HS-27A (cell line): ENCODE measurements at regions not wholly inside any gene's neighbourhood (a gene's known extent, or its start where the extent isn't known, plus 50 kb on each side); places are given as distances from the start of the nearest gene placed in this dataset.

Experiments
- DNase-seq: peaks from one replicate; pipeline ENCODE4 v3.0.0-alpha.2; 2012; ENCODE audit warnings: low read depth, missing footprints

DNA sequence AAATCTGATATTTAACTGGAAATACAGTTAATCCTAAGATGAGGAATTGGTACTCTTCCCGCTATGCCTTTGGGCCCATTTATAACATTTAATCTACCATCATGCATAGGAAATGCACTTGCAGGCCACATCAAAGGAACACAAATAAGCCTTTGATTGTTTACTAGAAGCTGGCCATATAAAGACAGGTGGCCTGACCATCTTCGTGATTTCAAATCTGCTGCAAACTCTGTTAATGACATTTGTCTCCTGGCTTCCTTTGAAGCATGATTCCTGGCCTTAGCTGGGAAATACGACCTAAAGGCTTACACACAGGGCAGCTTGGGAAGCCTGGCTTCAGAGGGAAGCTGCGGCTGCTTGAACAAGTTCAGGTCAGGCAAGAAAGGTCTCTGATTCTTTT, 552.1 kb downstream of the CDH26 start:
- DNase-seq = no peak

- DNase-seq = peak; percentile 27
These were observed 554.2 kb downstream of the CDH26 start for GRCh38 chr20:60512443-60512842.

GRCh38 chr20:60513141-60513540, 554.9 kb downstream of the CDH26 start:
- no peak for DNase-seq

GRCh38 chr20:60516442-60516841, 558.2 kb downstream of the CDH26 start:
- no peak for DNase-seq

DNA sequence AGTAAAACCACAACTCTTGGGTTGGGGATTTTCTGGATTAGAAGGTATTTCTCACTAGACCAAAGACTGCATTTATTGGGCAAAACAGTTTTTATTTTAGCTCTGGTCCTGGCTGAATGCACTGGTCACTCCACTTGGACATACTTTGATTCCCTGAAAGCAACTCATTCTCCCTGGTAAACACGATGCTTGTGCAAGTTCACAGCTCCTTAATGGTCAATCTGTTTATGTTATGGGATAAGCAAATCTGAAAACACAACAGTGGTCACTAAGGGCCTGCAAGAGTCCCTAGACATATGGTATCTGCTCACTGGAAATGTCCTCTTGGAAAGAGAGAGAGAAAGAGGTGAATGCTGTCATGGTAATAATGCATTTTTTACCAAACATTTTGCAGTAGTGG, 559.8 kb downstream of the CDH26 start:
- DNase-seq = no peak

GRCh38 chr20:60525397-60525796, 567.2 kb downstream of the CDH26 start:
- DNase-seq = no peak

- no peak for DNase-seq
These were observed 569.4 kb downstream of the CDH26 start for GRCh38 chr20:60527656-60528055.

DNA sequence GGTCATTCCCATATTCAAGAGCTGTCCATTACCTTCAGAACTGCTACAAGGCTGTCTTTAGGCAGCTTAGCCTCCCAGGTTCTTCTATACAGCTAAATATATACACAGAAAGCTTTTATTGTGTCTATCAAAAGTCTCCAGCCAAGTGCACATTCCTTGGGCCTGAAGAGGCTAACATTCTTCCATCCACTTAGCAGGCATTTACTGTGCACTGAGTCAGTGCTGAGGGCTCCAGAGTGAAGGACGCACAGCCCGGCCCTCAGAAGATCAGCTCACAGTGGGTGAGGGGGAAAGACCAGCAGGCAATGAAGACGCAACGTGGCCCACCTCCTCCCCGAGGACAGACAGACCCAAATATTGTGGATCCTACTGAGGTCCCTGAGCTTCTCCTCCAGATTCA, 569.9 kb downstream of the CDH26 start:
- no peak for DNase-seq

- no peak for DNase-seq
These were observed 570.9 kb downstream of the CDH26 start for GRCh38 chr20:60529149-60529548.

- DNase-seq = no peak
These were observed 577.0 kb downstream of the CDH26 start for GRCh38 chr20:60535211-60535610.

DNA sequence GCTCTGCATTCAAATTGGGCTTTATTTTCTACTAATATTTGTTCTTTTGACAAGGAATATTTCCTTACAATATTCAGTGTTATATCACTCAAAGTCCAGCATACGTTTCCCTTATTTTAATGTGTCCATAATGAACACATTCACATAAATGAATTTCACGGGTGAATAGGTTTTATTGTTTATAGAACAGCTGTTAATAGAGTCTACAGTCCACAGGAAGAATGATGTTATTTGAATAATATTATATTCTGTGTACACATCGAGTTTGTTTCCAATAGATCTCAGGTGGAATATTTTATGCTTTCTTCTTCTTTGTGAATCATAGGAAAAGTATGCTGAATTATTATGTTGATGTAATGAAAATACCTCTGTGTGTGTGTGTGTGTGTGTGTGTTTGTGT, 582.4 kb downstream of the CDH26 start:
- no peak for DNase-seq

DNA sequence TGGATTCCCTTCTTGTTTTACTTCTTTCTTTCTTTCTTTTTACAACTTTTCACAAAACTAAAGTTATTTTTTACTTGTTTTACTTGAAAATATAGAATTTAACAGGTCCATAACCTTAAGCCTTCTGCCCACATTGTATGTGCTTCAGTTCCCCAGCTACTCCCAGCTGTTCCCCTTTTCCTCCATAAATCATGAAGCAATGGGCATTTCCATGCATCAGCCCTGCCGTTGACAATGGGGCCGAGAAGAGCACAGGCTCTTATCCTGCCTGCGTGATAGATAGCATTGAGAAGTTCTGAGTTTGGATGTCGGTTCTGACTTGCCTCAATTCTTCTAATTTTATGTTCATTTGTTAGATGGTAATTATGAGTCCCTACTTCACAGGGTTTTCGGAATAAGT, 583.8 kb downstream of the CDH26 start:
- no peak for DNase-seq

DNA sequence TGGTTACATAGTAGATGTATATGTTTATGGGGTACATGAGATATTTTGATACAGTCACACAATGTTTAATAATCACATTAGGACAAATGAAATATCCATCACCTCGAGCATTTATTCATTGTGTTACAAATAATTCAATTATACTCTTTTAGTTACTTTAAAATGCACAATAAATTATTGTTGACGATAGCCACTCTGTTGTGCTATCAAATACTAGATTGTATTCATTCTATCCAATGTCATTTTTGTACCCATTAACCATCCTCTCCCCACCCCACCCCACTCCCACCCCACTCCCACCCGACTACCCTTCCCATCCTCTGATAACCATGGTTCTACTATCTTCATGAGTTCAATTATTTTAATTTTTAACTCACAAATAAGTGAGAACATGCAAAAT, 585.4 kb downstream of the CDH26 start:
- DNase-seq = no peak

DNA sequence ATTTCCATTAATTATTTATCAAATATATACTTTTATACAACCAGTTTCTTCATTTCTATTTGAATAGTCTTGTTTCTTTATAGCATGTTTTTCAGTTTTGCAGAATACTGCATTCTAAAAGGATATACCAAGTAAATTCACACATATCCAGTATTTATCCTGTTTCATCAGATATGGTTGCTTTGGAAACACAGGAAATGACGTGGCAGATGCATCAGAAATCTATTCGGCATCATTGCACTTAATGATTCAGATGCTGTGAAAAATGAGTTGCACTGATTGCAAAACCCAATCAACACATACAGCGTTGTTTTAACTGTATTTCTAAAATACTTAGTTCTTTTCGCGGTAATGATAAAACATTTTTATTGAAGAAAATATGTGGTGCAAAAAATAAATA, 594.9 kb downstream of the CDH26 start:
- DNase-seq = no peak

DNA sequence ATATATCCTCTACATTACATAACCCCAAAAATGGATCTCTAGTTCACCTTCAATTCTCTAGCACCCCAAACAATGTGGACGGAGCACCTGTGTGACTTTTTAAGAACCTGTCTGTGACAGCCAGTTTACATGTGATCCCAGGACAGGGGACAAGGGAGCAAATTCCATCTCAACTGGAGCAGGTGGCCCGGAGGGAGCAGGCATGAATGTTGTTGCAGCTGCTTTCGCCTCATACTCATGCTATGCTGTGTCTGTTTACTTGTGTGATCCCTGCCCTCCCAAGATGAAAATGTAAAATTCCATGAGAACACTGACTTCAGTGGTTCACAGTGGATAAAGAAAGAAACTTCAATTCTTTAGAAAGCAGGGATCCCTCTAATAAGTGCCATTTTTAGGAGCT, 600.3 kb downstream of the CDH26 start:
- DNase-seq = no peak

DNA sequence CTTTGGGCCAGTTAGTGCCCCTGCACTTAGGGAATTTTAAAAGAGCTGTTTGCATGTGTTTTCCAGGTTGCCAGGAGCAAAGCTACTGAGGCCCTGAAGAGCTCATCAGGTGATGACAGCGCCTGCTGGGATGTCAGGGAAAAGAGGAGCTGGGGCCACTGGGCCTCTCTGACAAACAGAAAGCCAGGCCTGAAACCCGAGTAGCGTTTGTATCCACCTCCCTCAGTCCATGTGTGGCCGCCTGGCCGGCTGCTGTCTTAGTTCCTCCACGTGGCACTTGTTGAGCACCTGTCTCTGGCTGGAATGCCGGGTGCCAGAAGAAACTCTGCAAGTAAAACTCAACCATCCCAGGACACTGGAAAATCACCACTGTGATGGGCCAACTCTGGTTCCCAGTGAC, 601.2 kb downstream of the CDH26 start:
- no peak for DNase-seq

DNA sequence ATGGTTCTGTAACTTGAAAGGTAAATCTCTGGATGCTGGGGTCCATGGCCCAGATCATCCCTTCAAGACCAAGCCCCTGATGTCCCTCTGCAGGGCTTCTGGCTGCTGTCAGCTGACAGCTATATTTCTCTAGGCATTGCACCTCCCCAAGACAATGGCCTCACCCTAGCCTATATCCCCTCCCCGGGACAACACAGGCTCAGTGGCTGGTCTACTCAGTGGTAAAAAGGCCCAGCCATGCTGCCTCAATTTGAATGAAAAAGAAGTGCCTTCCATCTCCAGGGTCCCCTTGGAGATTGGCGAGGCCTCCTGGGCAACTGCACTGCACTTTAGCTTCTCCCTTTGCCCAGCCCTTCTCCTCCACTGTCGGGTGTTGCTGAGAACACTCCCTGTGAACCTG, 602.8 kb downstream of the CDH26 start:
- no peak for DNase-seq

- no peak for DNase-seq
These were observed 606.9 kb downstream of the CDH26 start for GRCh38 chr20:60565083-60565482.

- no peak for DNase-seq
These were observed 607.3 kb downstream of the CDH26 start for GRCh38 chr20:60565551-60565950.

DNA sequence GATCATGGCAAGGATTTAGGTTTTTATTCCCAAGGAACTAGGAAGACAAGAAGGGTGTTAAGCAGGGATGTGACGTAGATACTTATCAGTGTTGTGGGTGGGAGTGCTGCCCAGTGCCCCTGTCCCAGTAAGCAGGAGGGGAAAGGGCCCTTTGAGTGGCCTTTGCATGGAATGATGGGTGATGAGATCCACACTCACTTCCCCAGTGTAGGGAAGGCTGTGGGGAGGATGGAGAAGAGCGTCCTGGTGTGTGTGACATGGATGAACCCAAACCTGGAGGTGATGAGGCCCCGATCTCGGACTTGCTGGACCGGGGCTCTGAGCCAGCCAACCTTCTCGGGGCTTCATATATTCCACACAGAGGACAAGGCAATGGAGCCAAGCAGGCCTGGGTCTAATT, 610.9 kb downstream of the CDH26 start:
- no peak for DNase-seq

DNA sequence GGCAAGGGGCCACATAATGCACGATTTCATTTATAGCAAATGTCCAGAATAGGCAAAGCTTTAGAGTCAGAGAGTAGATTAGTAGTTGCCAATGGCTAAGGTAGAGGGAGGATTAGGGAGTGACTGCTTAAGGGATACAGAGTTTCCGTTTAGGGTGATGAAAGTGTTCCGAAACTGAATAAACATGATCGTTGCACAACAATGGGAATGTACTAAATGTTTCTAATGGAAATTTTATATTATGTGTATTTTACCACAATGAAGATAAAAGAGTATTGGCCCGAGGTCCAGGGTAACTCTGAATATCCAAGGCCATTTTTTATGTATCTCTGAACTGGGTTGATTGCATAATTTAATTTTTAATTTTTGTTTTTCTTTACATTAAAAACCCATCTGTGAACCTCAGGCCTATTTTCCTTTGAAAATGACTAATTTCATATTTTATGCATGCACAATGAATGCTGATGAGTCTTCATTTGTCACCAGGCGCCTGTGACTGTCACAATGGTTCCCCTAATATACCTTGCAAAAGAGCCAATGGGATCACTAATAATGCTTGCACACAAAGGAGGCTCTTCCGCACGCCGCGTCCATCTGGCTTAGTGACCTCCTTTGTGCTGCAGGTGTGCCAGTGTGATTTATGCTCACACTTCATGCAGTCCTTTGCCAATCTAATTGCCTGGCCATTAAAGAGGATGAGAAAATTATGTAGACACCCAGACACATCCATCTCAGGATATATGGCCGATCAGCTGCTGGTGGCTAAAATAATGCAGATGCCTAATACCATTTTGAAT, 612.5 kb downstream of the CDH26 start:
- DNase-seq = no peak

DNA sequence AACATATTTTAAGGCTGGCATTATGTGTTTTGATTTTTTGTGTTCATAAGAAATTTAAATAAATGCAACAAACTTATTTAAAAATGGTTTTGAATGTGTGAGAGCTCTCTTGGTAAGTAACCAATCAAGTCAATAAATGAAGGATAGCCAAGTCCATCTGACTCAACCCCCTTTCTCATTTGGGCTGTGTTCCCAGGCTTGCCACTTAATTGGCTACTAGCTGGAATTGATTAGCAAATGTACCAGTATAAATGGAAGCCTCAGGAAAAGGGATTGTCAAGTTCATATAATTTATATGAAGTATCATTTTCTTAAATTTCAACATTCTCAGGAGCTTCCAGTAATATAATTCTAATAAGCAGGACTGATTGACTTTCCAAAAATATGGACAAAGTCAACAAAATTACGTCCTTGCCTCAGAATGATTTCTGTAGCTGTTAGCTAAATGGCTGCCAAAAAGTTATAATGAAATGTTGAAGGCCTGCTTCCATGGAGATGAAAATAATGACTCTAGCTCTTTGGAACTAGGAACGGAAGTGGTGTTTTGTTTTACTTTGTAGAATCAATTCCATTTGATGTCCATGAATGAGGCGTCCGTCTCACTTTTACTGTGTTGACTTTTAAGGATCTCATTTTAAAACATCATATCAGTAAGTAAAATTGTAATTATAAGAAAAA, 614.9 kb downstream of the CDH26 start:
- no peak for DNase-seq

DNA sequence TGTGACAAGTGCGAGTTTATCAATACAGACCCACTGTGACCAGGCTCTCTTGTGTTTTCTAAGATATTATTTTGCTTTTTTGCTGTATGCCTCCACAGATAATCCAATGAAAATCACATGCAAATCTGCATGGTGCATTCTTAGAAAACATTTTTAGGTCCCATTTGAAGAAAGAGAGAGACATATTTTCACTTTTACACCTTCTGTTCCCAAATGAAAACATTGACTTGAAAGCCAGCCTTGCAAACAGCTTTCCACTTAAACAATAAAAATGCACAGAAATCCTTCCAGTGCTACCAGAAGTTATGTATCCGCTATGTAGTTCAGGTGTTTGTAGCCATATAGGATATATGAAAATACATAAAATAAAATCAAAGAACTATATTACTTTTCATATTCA, 618.0 kb downstream of the CDH26 start:
- no peak for DNase-seq
